ENCODE measurements at regions not wholly inside any gene's neighbourhood (a gene's known extent, or its start where the extent isn't known, plus 50 kb on each side); places are given as distances from the start of the nearest gene placed in this dataset.

DNA sequence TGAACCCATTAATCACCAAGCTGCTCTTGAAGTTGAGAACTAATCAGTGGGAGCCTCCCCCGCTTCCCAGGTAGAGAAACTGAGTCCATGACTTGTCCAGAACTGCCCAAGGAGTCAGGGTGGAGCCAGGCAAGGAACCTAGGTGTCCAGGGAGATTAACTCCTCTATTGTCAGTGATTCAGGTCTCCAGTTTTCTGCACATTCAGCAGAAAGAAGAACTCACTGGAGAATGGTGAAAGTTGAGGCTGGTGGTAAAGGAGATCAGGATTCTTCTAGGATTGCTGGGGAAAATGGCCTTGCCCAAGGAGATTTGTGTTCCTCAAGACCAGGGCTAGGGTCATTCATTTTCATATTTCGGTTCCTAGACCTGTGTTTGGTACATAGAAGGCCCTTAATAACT lies 87.2 kb upstream of the CISTR start:
- TF ChIP-seq, protein P1, sequence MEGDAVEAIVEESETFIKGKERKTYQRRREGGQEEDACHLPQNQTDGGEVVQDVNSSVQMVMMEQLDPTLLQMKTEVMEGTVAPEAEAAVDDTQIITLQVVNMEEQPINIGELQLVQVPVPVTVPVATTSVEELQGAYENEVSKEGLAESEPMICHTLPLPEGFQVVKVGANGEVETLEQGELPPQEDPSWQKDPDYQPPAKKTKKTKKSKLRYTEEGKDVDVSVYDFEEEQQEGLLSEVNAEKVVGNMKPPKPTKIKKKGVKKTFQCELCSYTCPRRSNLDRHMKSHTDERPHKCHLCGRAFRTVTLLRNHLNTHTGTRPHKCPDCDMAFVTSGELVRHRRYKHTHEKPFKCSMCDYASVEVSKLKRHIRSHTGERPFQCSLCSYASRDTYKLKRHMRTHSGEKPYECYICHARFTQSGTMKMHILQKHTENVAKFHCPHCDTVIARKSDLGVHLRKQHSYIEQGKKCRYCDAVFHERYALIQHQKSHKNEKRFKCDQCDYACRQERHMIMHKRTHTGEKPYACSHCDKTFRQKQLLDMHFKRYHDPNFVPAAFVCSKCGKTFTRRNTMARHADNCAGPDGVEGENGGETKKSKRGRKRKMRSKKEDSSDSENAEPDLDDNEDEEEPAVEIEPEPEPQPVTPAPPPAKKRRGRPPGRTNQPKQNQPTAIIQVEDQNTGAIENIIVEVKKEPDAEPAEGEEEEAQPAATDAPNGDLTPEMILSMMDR (IDR thresholded peaks at IDR 0.05): no peak
- Mint-ChIP-seq H3K4me3 (no peak overlapping the region), H3K9me3 (peaks cover 4% of the 10 kb centered on the region; the same call in 1 of the 2 replicates), H3K27ac (no peak overlapping the region), H3K27me3 (ENCODE audit: insufficient read depth) (peaks cover 59% of the 10 kb centered on the region), H3K36me3 (ENCODE audit: low read depth) (peaks cover 9% of the 10 kb centered on the region; the same call in 1 of the 2 replicates), H3K4me1 (ENCODE audit: low read depth) (peaks cover 12% of the 10 kb centered on the region)
- no peak for DNase-seq

DNA sequence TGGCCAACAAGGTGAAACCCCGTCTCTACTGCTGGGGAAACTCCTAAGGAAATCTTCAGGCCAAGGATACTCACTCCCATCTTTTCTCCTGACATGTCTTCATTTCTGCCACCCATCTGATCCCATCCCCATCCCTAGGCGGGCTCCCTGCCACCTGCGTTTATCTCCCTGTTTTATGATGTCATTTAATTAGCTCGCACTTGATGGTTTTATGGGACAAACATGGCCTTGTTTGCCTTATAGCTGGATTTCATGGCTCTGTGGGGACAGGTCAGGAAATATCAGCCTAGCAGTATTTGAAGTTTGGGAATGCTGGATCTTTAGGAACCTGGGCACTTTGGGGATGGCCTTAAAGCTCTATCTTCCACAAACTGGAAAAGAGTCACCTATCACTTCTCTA lies 88.5 kb upstream of the CISTR start:
- H3K4me1 Mint-ChIP-seq (ENCODE audit: low read depth): peaks cover 24% of the 10 kb centered on the region
- H3K27me3 Mint-ChIP-seq (ENCODE audit: insufficient read depth): peaks cover 51% of the 10 kb centered on the region
- no peak overlapping the region for H3K4me3 Mint-ChIP-seq
- H3K27ac Mint-ChIP-seq: no peak overlapping the region
- H3K36me3 Mint-ChIP-seq (ENCODE audit: low read depth): peaks cover 9% of the 10 kb centered on the region; the same call in 1 of the 2 replicates
- DNase-seq: no peak
- TF ChIP-seq, protein P1 (IDR thresholded peaks at IDR 0.05): no peak
- H3K9me3 Mint-ChIP-seq: peaks cover 4% of the 10 kb centered on the region; the same call in 1 of the 2 replicates

DNA sequence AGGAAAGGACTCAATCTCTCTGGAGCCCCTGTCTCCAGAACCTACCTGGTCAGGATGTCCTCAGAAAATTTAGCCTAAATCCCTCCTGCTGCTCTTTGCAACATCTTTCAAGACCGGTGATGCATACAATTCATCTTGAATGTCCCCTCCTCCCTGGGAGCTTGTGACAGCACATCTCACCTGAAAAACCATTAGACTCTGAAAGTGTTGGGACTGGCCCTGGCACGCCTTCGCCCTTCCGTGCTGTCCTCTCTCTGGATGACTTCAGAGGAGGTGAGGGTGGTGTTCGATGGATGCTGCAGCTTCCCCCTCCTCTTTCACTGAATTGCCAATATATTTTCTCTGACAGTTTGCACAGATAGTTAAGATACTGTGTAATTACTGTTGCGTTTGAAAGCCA lies 90.9 kb upstream of the CISTR start:
- H3K27me3 Mint-ChIP-seq (ENCODE audit: insufficient read depth): peaks cover 41% of the 10 kb centered on the region
- TF ChIP-seq, protein P1 (IDR thresholded peaks at IDR 0.05): no peak
- DNase-seq: no peak
- H3K27ac Mint-ChIP-seq: no peak overlapping the region
- H3K36me3 Mint-ChIP-seq (ENCODE audit: low read depth): peaks cover 9% of the 10 kb centered on the region; the same call in 1 of the 2 replicates
- H3K4me3 Mint-ChIP-seq: no peak overlapping the region
- H3K4me1 Mint-ChIP-seq (ENCODE audit: low read depth): peaks cover 36% of the 10 kb centered on the region
- H3K9me3 Mint-ChIP-seq: peaks cover 4% of the 10 kb centered on the region; the same call in 1 of the 2 replicates

DNA sequence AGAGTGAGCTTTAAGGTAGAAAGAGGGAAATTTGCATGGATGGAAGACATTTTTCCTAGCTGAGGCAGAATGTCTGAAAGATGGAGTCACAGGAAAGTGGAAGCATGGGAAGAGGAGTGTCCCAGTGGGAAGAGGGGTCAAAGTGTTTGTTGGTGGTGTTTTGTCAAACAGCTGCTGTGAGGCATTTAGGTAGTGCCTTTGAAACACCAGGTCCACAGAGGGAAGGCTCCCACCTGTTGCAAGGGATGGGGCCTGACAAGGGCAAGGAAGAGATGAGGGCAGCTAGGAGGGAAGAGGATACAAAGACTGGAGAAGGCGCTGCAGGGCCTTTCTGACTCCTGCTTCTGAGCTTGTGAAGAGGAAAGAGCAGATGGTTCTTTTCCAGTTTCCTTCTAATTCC lies 91.8 kb upstream of the CISTR start:
- TF ChIP-seq, protein P1 (IDR thresholded peaks at IDR 0.05): no peak
- no peak for DNase-seq
- no peak overlapping the region for H3K27ac Mint-ChIP-seq
- no peak overlapping the region for H3K4me3 Mint-ChIP-seq
- peaks cover 36% of the 10 kb centered on the region for H3K4me1 Mint-ChIP-seq (ENCODE audit: low read depth)
- H3K27me3 Mint-ChIP-seq (ENCODE audit: insufficient read depth): peaks cover 44% of the 10 kb centered on the region
- peaks cover 9% of the 10 kb centered on the region; the same call in 1 of the 2 replicates for H3K36me3 Mint-ChIP-seq (ENCODE audit: low read depth)
- H3K9me3 Mint-ChIP-seq: peaks cover 4% of the 10 kb centered on the region; the same call in 1 of the 2 replicates

DNA sequence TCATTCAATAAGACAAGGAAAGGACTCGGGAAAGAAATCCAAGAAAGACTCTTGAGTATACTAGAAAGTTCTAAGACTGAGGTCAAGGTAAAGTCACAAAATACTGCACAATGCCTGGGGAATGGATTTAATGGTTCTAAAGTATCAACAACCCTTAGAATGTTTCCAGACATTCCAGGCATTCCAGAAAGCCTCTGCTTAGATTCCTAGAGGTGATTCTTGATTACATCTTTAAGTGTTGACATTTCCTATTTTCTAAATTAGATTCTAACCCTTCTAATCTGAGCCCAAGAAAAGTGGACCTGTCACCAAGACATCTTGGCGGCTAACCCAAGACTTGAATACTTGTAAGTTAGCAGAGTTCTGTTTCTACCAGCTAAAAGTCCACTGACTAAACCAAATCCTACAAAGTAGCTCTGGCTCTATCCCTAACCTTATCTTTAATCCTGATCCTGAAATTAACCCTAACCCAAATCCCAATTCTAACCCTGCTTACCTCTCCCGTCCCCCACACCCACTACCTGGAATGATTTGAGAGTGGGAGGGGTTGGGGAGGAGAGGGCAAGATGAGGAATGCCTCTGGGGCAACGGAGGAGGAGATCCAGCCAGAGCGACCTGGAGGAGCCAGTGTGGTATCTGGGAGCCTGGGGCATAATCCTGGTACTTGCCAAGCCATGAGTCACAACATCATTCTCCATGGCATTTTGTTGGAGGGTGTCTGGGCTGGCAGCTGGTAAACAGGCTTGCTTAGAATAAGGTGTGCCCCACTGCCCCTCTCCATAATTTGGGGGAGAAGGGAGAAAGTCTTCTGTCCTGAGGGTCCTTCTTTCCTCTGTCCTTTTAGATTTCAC lies 93.4 kb upstream of the HOXC13 start:
- DNase-seq: peak; percentile 74
- H3K4me3 Mint-ChIP-seq: peak overlapping the region; percentile 54

More for the DNA sequence above, 93.4 kb upstream of the HOXC13 start:
- peaks cover 46% of the 10 kb centered on the region for H3K27me3 Mint-ChIP-seq (ENCODE audit: insufficient read depth)
- peaks cover 4% of the 10 kb centered on the region; the same call in 1 of the 2 replicates for H3K9me3 Mint-ChIP-seq
- peak overlapping the region; percentile 49; the same call in 1 of the 2 replicates for H3K27ac Mint-ChIP-seq
- TF ChIP-seq, protein P1 (IDR thresholded peaks at IDR 0.05): no peak
- H3K4me1 Mint-ChIP-seq (ENCODE audit: low read depth): peaks cover 36% of the 10 kb centered on the region
- peaks cover 9% of the 10 kb centered on the region; the same call in 1 of the 2 replicates for H3K36me3 Mint-ChIP-seq (ENCODE audit: low read depth)

Data from HFFc6 (cell line).